NCI-H524 (cell line): ENCODE measurements at regions not wholly inside any gene's neighbourhood (a gene's known extent, or its start where the extent isn't known, plus 50 kb on each side); places are given as distances from the start of the nearest gene placed in this dataset.
"Not testable (repeated sequence)": the region's sequence is repeated elsewhere in the genome, so short reads cannot be mapped to it uniquely, and the experiment has no call there.

Experiments
- DNase-seq, 2 experiments: peaks; one replicate each; lab custom pipeline; 2025; lab: John Stamatoyannopoulos, UW

GRCh38 chr5:9799606-9800005 is 169.5 kb upstream of the TAS2R1 start:
- DNase-seq: peak in 1 of 2 experiments; percentile 59

GRCh38 chr5:9790276-9790675 is 160.1 kb upstream of the TAS2R1 start:
- no peak for DNase-seq

GRCh38 chr5:9789777-9790176 is 159.6 kb upstream of the TAS2R1 start:
- DNase-seq: no peak

GRCh38 chr5:9787861-9788600 is 157.9 kb upstream of the TAS2R1 start:
- DNase-seq: no peak

GRCh38 chr5:9786380-9787360 is 156.5 kb upstream of the TAS2R1 start:
- no peak for DNase-seq

GRCh38 chr5:9785751-9786150 is 155.6 kb upstream of the TAS2R1 start:
- no peak for DNase-seq

GRCh38 chr5:9784231-9784630 is 154.1 kb upstream of the TAS2R1 start:
- DNase-seq: peak; percentile 82 to 95

GRCh38 chr5:9782826-9783560 is 152.8 kb upstream of the TAS2R1 start:
- DNase-seq: peak; percentile 98 to 100

- no peak for DNase-seq
Observed at GRCh38 chr5:9781890-9782289, 151.7 kb upstream of the TAS2R1 start.

GRCh38 chr5:9781275-9781674 is 151.1 kb upstream of the TAS2R1 start:
- DNase-seq: no peak

- no peak for DNase-seq
Observed at GRCh38 chr5:9780501-9780900, 150.3 kb upstream of the TAS2R1 start.

GRCh38 chr5:9776525-9776924 is 146.4 kb upstream of the TAS2R1 start:
- no peak for DNase-seq

- no peak for DNase-seq
Observed at GRCh38 chr5:9775339-9775738, 145.2 kb upstream of the TAS2R1 start.

GRCh38 chr5:9774472-9775079 is 144.4 kb upstream of the TAS2R1 start:
- peak in 1 of 2 experiments; percentile 50 for DNase-seq

- no peak for DNase-seq
Observed at GRCh38 chr5:9771079-9771478, 140.9 kb upstream of the TAS2R1 start.

- no peak for DNase-seq
Observed at GRCh38 chr5:9766581-9766980, 136.4 kb upstream of the TAS2R1 start.

GRCh38 chr5:9765419-9766140 is 135.4 kb upstream of the TAS2R1 start:
- DNase-seq: peak; percentile 93 to 96

GRCh38 chr5:9761706-9762105 is 131.6 kb upstream of the TAS2R1 start:
- DNase-seq: no peak

GRCh38 chr5:9752670-9753069 is 122.5 kb upstream of the TAS2R1 start:
- not testable (repeated sequence) for DNase-seq

GRCh38 chr5:9743507-9743906 is 113.4 kb upstream of the TAS2R1 start:
- DNase-seq: no peak

GRCh38 chr5:9742848-9743247 is 112.7 kb upstream of the TAS2R1 start:
- DNase-seq: no peak
